HepG2 (cell line): ENCODE measurements at regions not wholly inside any gene's neighbourhood (a gene's known extent, or its start where the extent isn't known, plus 50 kb on each side); places are given as distances from the start of the nearest gene placed in this dataset.

Experiments
- AGO2 ChIP-seq: fragments of 200-400 bp; formaldehyde crosslinking; optimal IDR thresholded peaks from 2 replicates; pipeline ENCODE3; 2017; ENCODE audit warnings: mild to moderate bottlenecking, low read depth, low read length, moderate library complexity
- ATF1 ChIP-seq: IDR thresholded peaks from 2 replicates; pipeline ENCODE4 v1.6.1; 2016; ENCODE audit warnings: mild to moderate bottlenecking, control low read depth
- DNMT3B ChIP-seq: conservative IDR thresholded peaks from 2 replicates; pipeline ENCODE4 v1.6.1; 2016; ENCODE audit warnings: missing biosample characterization, control low read depth
- DR1 ChIP-seq: sonication (generic); formaldehyde crosslinking; IDR thresholded peaks from 2 replicates; pipeline ENCODE4 v1.8.0; 2021; ENCODE audit warnings: mild to moderate bottlenecking, missing genetic modification reagents, inconsistent platforms
- FOSL2 ChIP-seq: sonication (generic); formaldehyde crosslinking; IDR thresholded peaks from 2 replicates; pipeline ENCODE4 v1.4.0; 2020; ENCODE audit warnings: missing genetic modification reagents
- FOXJ3 ChIP-seq: sonication (generic); formaldehyde crosslinking; IDR thresholded peaks from 2 replicates; pipeline ENCODE4 v1.4.0; 2020; ENCODE audit warnings: missing genetic modification reagents, mild to moderate bottlenecking, borderline replicate concordance
- KLF13 ChIP-seq: sonication (generic); formaldehyde crosslinking; IDR thresholded peaks from 2 replicates; pipeline ENCODE4 v1.4.0; 2020; ENCODE audit warnings: mild to moderate bottlenecking, missing genetic modification reagents
- NONO ChIP-seq, 2 experiments: fragments of 450-650 bp in 1 of 2; sonication (generic) in 1 of 2; formaldehyde crosslinking in 1 of 2; IDR thresholded peaks in 1 of 2; conservative IDR thresholded peaks in 1 of 2; 2 replicates each; pipeline versions ENCODE4 v1.6.1 to v1.8.0; 2017 to 2022; ENCODE audit warnings: mild to moderate bottlenecking in 1 of 2, missing genetic modification reagents in 1 of 2, moderate library complexity in 1 of 2
- NR2F6 ChIP-seq, 2 experiments: IDR thresholded peaks; 2 replicates each; pipeline ENCODE4 v1.6.1; 2016; ENCODE audit warnings: antibody characterized with exemption in 1 of 2, mild to moderate bottlenecking in 1 of 2
- NRL ChIP-seq: sonication (generic); formaldehyde crosslinking; IDR thresholded peaks from 2 replicates; pipeline ENCODE4 v1.5.0; 2020; ENCODE audit warnings: missing genetic modification reagents, mild to moderate bottlenecking, moderate library complexity, borderline replicate concordance
- TARDBP ChIP-seq: sonication (generic); formaldehyde crosslinking; IDR thresholded peaks from 2 replicates; pipeline ENCODE4 v1.8.0; 2022; ENCODE audit warnings: mild to moderate bottlenecking, missing genetic modification reagents
- TBP ChIP-seq: sonication (generic); formaldehyde crosslinking; IDR thresholded peaks from 2 replicates; pipeline ENCODE4 v1.5.0; 2020; ENCODE audit warnings: missing genetic modification reagents
- TGIF2 ChIP-seq: IDR thresholded peaks from 2 replicates; pipeline ENCODE4 v1.6.1; 2016; ENCODE audit warnings: control low read depth, missing compliant biosample characterization
- ZBTB38 ChIP-seq: sonication (generic); formaldehyde crosslinking; IDR thresholded peaks from 2 replicates; pipeline ENCODE4 v1.5.1; 2020; ENCODE audit warnings: mild to moderate bottlenecking, missing genetic modification reagents
- ZNF30 ChIP-seq: sonication (generic); formaldehyde crosslinking; IDR thresholded peaks from 2 replicates; pipeline ENCODE4 v1.5.0; 2020; ENCODE audit warnings: mild to moderate bottlenecking, missing genetic modification reagents
- ZNF317 ChIP-seq: sonication (generic); formaldehyde crosslinking; IDR thresholded peaks from 2 replicates; pipeline ENCODE4 v1.5.0; 2020; ENCODE audit warnings: mild to moderate bottlenecking, missing genetic modification reagents
- ZNF446 ChIP-seq: sonication (generic); formaldehyde crosslinking; IDR thresholded peaks from 2 replicates; pipeline ENCODE4 v1.5.0; 2020; ENCODE audit warnings: mild to moderate bottlenecking, missing genetic modification reagents
- ZNF7 ChIP-seq: IDR thresholded peaks from 2 replicates; pipeline ENCODE4 v1.6.1; 2016; ENCODE audit warnings: missing biosample characterization, missing genetic modification reagents
- ZNF768 ChIP-seq: sonication (generic); formaldehyde crosslinking; IDR thresholded peaks from 2 replicates; pipeline ENCODE4 v1.4.0; 2020; ENCODE audit warnings: missing genetic modification reagents
- TF ChIP-seq, protein P1 (sequence below): sonication (generic); formaldehyde crosslinking; conservative IDR thresholded peaks from 2 replicates; pipeline ENCODE4 v1.8.0; 2022; ENCODE audit warnings: mild to moderate bottlenecking, moderate library complexity, missing genetic modification reagents
- TF ChIP-seq, protein P2 (sequence below): sonication (generic); formaldehyde crosslinking; IDR thresholded peaks from 2 replicates; pipeline ENCODE4 v1.5.1; 2020; ENCODE audit warnings: mild to moderate bottlenecking, moderate library complexity, missing genetic modification reagents
- TF ChIP-seq, protein P3 (sequence below): sonication (generic); formaldehyde crosslinking; IDR thresholded peaks from 2 replicates; pipeline ENCODE4 v1.8.0; 2022; ENCODE audit warnings: missing genetic modification reagents, mild to moderate bottlenecking, moderate library complexity, borderline replicate concordance
- TF ChIP-seq, protein P4 (sequence below): IDR thresholded peaks from 2 replicates; pipeline ENCODE4 v1.6.1; 2016; ENCODE audit warnings: missing genetic modification reagents, missing compliant biosample characterization

DNA sequence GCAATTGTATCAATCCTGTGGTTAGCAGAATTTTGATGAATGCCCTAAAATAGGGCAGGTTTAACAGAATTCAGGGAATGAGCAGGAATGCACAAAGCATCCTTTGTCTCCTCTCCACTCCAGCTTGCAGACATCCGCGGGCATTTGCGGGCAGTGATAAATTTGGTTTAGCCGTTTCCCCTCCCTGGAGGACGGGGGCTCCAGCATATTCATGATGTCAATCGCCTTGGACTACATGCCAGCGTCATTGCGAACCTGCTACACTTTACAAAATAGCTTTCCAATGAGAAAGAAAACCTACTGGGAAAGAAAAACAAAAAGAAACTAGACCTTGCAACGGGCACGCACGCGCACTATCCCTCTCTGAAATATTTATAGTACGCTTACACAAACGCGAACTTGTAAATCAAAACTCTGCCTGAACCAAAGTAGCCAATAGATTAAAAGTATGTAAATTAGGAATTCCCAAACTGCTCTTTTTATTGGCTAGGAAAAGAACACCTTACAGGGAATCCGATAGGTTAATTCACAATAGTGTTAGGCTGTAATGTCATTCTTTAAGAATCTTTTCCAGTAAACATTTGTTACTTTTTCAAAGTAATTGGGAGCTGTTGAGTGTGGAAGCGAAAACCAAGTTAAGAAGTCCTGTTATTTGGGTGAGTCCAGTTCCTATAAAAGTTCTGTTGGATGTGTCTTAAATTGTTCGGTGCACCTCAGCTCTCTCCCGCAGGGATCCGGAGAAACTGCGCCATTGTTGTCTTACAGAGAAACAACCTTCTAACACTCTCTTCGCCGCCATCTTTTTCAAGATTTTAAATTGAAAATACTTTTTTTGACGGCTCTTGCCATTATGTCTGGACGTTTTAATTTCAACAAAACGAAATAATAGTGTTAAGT lies 136.7 kb downstream of the HFE start (continued):
- no peak for TF ChIP-seq NR2F6 (IDR thresholded peaks at IDR 0.05)
- TF ChIP-seq NR2F6 (CRISPR knock-in tag; IDR thresholded peaks at IDR 0.05) = no peak
- 0 out of 2 replicates have a peak, but pooled peaks have one; percentile 3 for TF ChIP-seq ATF1 (CRISPR knock-in tag)
- TF ChIP-seq, protein P1, sequence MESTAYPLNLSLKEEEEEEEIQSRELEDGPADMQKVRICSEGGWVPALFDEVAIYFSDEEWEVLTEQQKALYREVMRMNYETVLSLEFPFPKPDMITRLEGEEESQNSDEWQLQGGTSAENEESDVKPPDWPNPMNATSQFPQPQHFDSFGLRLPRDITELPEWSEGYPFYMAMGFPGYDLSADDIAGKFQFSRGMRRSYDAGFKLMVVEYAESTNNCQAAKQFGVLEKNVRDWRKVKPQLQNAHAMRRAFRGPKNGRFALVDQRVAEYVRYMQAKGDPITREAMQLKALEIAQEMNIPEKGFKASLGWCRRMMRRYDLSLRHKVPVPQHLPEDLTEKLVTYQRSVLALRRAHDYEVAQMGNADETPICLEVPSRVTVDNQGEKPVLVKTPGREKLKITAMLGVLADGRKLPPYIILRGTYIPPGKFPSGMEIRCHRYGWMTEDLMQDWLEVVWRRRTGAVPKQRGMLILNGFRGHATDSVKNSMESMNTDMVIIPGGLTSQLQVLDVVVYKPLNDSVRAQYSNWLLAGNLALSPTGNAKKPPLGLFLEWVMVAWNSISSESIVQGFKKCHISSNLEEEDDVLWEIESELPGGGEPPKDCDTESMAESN (CRISPR knock-in tag) = no peak
- no peak for TF ChIP-seq NONO (IDR thresholded peaks at IDR 0.05)
- TF ChIP-seq NONO (CRISPR knock-in tag; conservative IDR thresholded peaks at IDR 0.05) = no peak
- TF ChIP-seq, protein P2, sequence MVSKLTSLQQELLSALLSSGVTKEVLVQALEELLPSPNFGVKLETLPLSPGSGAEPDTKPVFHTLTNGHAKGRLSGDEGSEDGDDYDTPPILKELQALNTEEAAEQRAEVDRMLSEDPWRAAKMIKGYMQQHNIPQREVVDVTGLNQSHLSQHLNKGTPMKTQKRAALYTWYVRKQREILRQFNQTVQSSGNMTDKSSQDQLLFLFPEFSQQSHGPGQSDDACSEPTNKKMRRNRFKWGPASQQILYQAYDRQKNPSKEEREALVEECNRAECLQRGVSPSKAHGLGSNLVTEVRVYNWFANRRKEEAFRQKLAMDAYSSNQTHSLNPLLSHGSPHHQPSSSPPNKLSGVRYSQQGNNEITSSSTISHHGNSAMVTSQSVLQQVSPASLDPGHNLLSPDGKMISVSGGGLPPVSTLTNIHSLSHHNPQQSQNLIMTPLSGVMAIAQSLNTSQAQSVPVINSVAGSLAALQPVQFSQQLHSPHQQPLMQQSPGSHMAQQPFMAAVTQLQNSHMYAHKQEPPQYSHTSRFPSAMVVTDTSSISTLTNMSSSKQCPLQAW = no peak
- TF ChIP-seq, protein P3, sequence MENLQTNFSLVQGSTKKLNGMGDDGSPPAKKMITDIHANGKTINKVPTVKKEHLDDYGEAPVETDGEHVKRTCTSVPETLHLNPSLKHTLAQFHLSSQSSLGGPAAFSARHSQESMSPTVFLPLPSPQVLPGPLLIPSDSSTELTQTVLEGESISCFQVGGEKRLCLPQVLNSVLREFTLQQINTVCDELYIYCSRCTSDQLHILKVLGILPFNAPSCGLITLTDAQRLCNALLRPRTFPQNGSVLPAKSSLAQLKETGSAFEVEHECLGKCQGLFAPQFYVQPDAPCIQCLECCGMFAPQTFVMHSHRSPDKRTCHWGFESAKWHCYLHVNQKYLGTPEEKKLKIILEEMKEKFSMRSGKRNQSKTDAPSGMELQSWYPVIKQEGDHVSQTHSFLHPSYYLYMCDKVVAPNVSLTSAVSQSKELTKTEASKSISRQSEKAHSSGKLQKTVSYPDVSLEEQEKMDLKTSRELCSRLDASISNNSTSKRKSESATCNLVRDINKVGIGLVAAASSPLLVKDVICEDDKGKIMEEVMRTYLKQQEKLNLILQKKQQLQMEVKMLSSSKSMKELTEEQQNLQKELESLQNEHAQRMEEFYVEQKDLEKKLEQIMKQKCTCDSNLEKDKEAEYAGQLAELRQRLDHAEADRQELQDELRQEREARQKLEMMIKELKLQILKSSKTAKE (CRISPR knock-in tag) = no peak
- TF ChIP-seq FOXJ3 = no peak
- TF ChIP-seq ZNF446 = no peak
- no peak for TF ChIP-seq AGO2
- 0 out of 2 replicates have a peak, but pooled peaks have one; percentile 27 for TF ChIP-seq DR1
- TF ChIP-seq KLF13 (CRISPR knock-in tag) = no peak
- TF ChIP-seq TARDBP (CRISPR knock-in tag) = 0 out of 2 replicates have a peak, but pooled peaks have one; percentile 5
- no peak for TF ChIP-seq TGIF2 (CRISPR knock-in tag)
- TF ChIP-seq ZNF768 (CRISPR knock-in tag) = no peak
- TF ChIP-seq ZBTB38 (CRISPR knock-in tag) = 0 out of 2 replicates have a peak, but pooled peaks have one; percentile 32
- TF ChIP-seq ZNF7 = no peak
- TF ChIP-seq TBP = no peak
- TF ChIP-seq DNMT3B = 0 out of 2 replicates have a peak, but pooled peaks have one; percentile 12
- 0 out of 2 replicates have a peak, but pooled peaks have one; percentile 10 for TF ChIP-seq FOSL2 (CRISPR knock-in tag)
- TF ChIP-seq, protein P4, sequence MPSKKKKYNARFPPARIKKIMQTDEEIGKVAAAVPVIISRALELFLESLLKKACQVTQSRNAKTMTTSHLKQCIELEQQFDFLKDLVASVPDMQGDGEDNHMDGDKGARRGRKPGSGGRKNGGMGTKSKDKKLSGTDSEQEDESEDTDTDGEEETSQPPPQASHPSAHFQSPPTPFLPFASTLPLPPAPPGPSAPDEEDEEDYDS = peak; percentile 80
- TF ChIP-seq ZNF317 (CRISPR knock-in tag) = no peak
- TF ChIP-seq NRL (CRISPR knock-in tag) = no peak
- no peak for TF ChIP-seq ZNF30 (CRISPR knock-in tag)
